Fibroblast of skin of abdomen (primary cell): ENCODE measurements at regions not wholly inside any gene's neighbourhood (a gene's known extent, or its start where the extent isn't known, plus 50 kb on each side); places are given as distances from the start of the nearest gene placed in this dataset.
"Not testable (repeated sequence)": the region's sequence is repeated elsewhere in the genome, so short reads cannot be mapped to it uniquely, and the experiment has no call there.

ENCODE experiments used
- DNase-seq: peaks from one replicate; pipeline ENCODE4 v3.0.0-alpha.2; 2013

GRCh38 chr7:1342090-1342640 lies 109.5 kb downstream of the UNCX start:
- DNase-seq: no peak

- no peak for DNase-seq
These were observed 110.9 kb downstream of the UNCX start for GRCh38 chr7:1343551-1343950.

- DNase-seq: no peak
These were observed 111.7 kb downstream of the UNCX start for GRCh38 chr7:1344421-1344820.

- no peak for DNase-seq
These were observed 112.5 kb downstream of the UNCX start for GRCh38 chr7:1344981-1345701.

GRCh38 chr7:1345796-1346755 lies 113.2 kb downstream of the MICALL2 start:
- no peak for DNase-seq

GRCh38 chr7:1346851-1347250 lies 112.4 kb downstream of the MICALL2 start:
- no peak for DNase-seq

GRCh38 chr7:1348096-1348822 lies 111.0 kb downstream of the MICALL2 start:
- DNase-seq: no peak

GRCh38 chr7:1348823-1349335 lies 110.4 kb downstream of the MICALL2 start:
- no peak for DNase-seq

- no peak for DNase-seq
These were observed 109.9 kb downstream of the MICALL2 start for GRCh38 chr7:1349351-1349761.

GRCh38 chr7:1351881-1352625 lies 107.2 kb downstream of the MICALL2 start:
- DNase-seq: no peak

GRCh38 chr7:1352656-1353271 lies 106.5 kb downstream of the MICALL2 start:
- no peak for DNase-seq

- no peak for DNase-seq
These were observed 104.4 kb downstream of the MICALL2 start for GRCh38 chr7:1354661-1355567.

- no peak for DNase-seq
These were observed 103.5 kb downstream of the MICALL2 start for GRCh38 chr7:1355568-1356340.

GRCh38 chr7:1356853-1357252 lies 102.4 kb downstream of the MICALL2 start:
- not testable (repeated sequence) for DNase-seq

GRCh38 chr7:1357260-1357600 lies 102.0 kb downstream of the MICALL2 start:
- DNase-seq: not testable (repeated sequence)

GRCh38 chr7:1357601-1358271 lies 101.5 kb downstream of the MICALL2 start:
- peak; percentile 10 for DNase-seq

GRCh38 chr7:1358376-1359050 lies 100.8 kb downstream of the MICALL2 start:
- no peak for DNase-seq

GRCh38 chr7:1359051-1359400 lies 100.2 kb downstream of the MICALL2 start:
- DNase-seq: no peak
